OCI-LY1 (cell line): ENCODE measurements at regions not wholly inside any gene's neighbourhood (a gene's known extent, or its start where the extent isn't known, plus 50 kb on each side); places are given as distances from the start of the nearest gene placed in this dataset.

Source experiments
- H2AFZ ChIP-seq: fragments of 200-600 bp; sonication (generic), shearing (Covaris generic); 2 replicates; pipeline ENCODE4 v1.6.0; 2014; ENCODE audit warnings: antibody characterized with exemption, mild to moderate bottlenecking, low read length
- H3F3A ChIP-seq: fragments of 200-600 bp; sonication (generic), shearing (Covaris generic); 2 replicates; pipeline ENCODE4 v1.6.0; 2014; ENCODE audit warnings: mild to moderate bottlenecking, antibody characterized with exemption, low read length, moderate library complexity; ENCODE audit not compliant: insufficient read depth
- H3K27ac ChIP-seq: fragments of 200-600 bp; sonication (generic); 2 replicates; pipeline ENCODE4 v1.5.1; 2014; ENCODE audit warnings: low read length, mixed run types, mild to moderate bottlenecking, low read depth; ENCODE audit not compliant: poor library complexity, severe bottlenecking
- H3K27me3 ChIP-seq: fragments of 200-600 bp; sonication (generic); 2 replicates; pipeline ENCODE4 v1.6.0; 2014; ENCODE audit warnings: antibody characterized with exemption, mild to moderate bottlenecking, low read length, moderate library complexity; ENCODE audit not compliant: insufficient read depth
- H3K36me3 ChIP-seq: fragments of 200-600 bp; sonication (generic); 2 replicates; pipeline ENCODE4 v1.6.1; 2014; ENCODE audit warnings: mild to moderate bottlenecking, antibody characterized with exemption, low read length, moderate library complexity, mixed read lengths; ENCODE audit not compliant: insufficient read depth
- H3K4me1 ChIP-seq: fragments of 200-600 bp; sonication (generic); 2 replicates; pipeline ENCODE4 v1.5.1; 2014; ENCODE audit warnings: mild to moderate bottlenecking, low read length, moderate library complexity; ENCODE audit not compliant: insufficient read depth, severe bottlenecking
- H3K4me2 ChIP-seq: fragments of 200-600 bp; sonication (generic), shearing (Covaris generic); 2 replicates; pipeline ENCODE4 v1.6.1; 2014; ENCODE audit warnings: low read length
- H3K4me3 ChIP-seq: fragments of 200-600 bp; sonication (generic); 2 replicates; pipeline ENCODE4 v1.5.1; 2014; ENCODE audit warnings: low read length, low read depth, mild to moderate bottlenecking, mixed read lengths; ENCODE audit not compliant: poor library complexity, severe bottlenecking
- H3K79me2 ChIP-seq: fragments of 200-600 bp; shearing (Covaris generic); 2 replicates; pipeline ENCODE4 v1.6.1; 2016; ENCODE audit warnings: mixed run types, low read length, mixed read lengths; ENCODE audit not compliant: insufficient read depth
- H3K9ac ChIP-seq: fragments of 200-600 bp; sonication (generic), shearing (Covaris generic); 2 replicates; pipeline ENCODE4 v1.6.1; 2014; ENCODE audit warnings: mild to moderate bottlenecking, low read length, mixed read lengths
- H3K9me2 ChIP-seq: fragments of 200-600 bp; sonication (generic), shearing (Covaris generic); 2 replicates; pipeline ENCODE4 v1.6.1; 2014; ENCODE audit warnings: low read depth, mild to moderate bottlenecking, low read length, mixed read lengths
- H3K9me3 ChIP-seq: fragments of 200-600 bp; shearing (Covaris generic); 2 replicates; pipeline ENCODE4 v1.6.1; 2014; ENCODE audit warnings: low read length, mixed read lengths
- H4K20me1 ChIP-seq: fragments of 200-600 bp; sonication (generic), shearing (Covaris generic); 2 replicates; pipeline ENCODE4 v1.6.0; 2016; ENCODE audit warnings: mild to moderate bottlenecking, low read length; ENCODE audit not compliant: insufficient read depth
- CTCF ChIP-seq: fragments of 200-600 bp; sonication (generic), shearing (Covaris generic); IDR thresholded peaks from 2 replicates; pipeline ENCODE4 v1.5.1; 2017; ENCODE audit warnings: mild to moderate bottlenecking, antibody characterized with exemption, low read length, moderate library complexity, mixed read lengths
- EZH2 ChIP-seq: fragments of 200-600 bp; sonication (generic), shearing (Covaris generic); IDR thresholded peaks from 2 replicates; pipeline ENCODE4 v1.8.0; 2017; ENCODE audit warnings: borderline replicate concordance, mixed run types, mild to moderate bottlenecking, antibody characterized with exemption, low read length, moderate library complexity, mixed read lengths

GRCh38 chr18:70662588-70662987, 373.7 kb downstream of the SOCS6 start:
- H4K20me1 ChIP-seq, result no peaks in the 10 kb centered on the region
- peak overlapping the region; percentile 41; the same call in 1 of the 2 replicates for H3K4me2 ChIP-seq
- peaks cover 5% of the 10 kb centered on the region; the same call in 1 of the 2 replicates for H3K9me3 ChIP-seq
- no peaks in the 10 kb centered on the region for H3F3A ChIP-seq
- TF ChIP-seq CTCF (no peak), EZH2 (no peak)
- H3K4me3 ChIP-seq, result no peak overlapping the region
- H3K9me2 ChIP-seq, result no peaks in the 10 kb centered on the region
- peaks cover 5% of the 10 kb centered on the region for H3K36me3 ChIP-seq
- H3K4me1 ChIP-seq, result peaks cover 70% of the 10 kb centered on the region
- H3K27me3 ChIP-seq, result no peaks in the 10 kb centered on the region
- H3K27ac ChIP-seq, result peak overlapping the region; percentile 36
- H2AFZ ChIP-seq, result 0 out of 2 replicates have a peak overlapping the region, but pooled peaks have one; percentile 14
- H3K9ac ChIP-seq, result no peak overlapping the region; the same call in 1 of the 2 replicates
- no peaks in the 10 kb centered on the region for H3K79me2 ChIP-seq

GRCh38 chr18:70659036-70659925, 370.4 kb downstream of the SOCS6 start:
- H3K79me2 ChIP-seq, result no peaks in the 10 kb centered on the region
- H3K9me3 ChIP-seq, result no peaks in the 10 kb centered on the region
- H3K9me2 ChIP-seq, result no peaks in the 10 kb centered on the region
- H3K27ac ChIP-seq, result peak overlapping the region; percentile 58
- peak overlapping the region; percentile 26 for H3K4me3 ChIP-seq
- no peaks in the 10 kb centered on the region for H4K20me1 ChIP-seq
- H3F3A ChIP-seq, result no peaks in the 10 kb centered on the region
- peak overlapping the region; percentile 40; the same call in 1 of the 2 replicates for H3K9ac ChIP-seq
- peak overlapping the region; percentile 40 for H3K4me2 ChIP-seq
- no peaks in the 10 kb centered on the region for H3K36me3 ChIP-seq
- H3K4me1 ChIP-seq, result peaks cover 62% of the 10 kb centered on the region
- H3K27me3 ChIP-seq, result no peaks in the 10 kb centered on the region
- no peak overlapping the region for H2AFZ ChIP-seq
- TF ChIP-seq EZH2 (no peak), CTCF (no peak)

- no peak overlapping the region for H3K4me3 ChIP-seq
- H3K79me2 ChIP-seq, result no peaks in the 10 kb centered on the region
- no peaks in the 10 kb centered on the region for H3K27me3 ChIP-seq
- peaks cover 23% of the 10 kb centered on the region for H3K4me1 ChIP-seq
- no peaks in the 10 kb centered on the region for H3K36me3 ChIP-seq
- H3K9me3 ChIP-seq, result no peaks in the 10 kb centered on the region
- no peak for TF ChIP-seq CTCF
- TF ChIP-seq EZH2, result no peak
- no peaks in the 10 kb centered on the region for H3K9me2 ChIP-seq
- no peak overlapping the region for H3K4me2 ChIP-seq
- H2AFZ ChIP-seq, result no peak overlapping the region
- no peaks in the 10 kb centered on the region for H3F3A ChIP-seq
- H4K20me1 ChIP-seq, result no peaks in the 10 kb centered on the region
- no peak overlapping the region for H3K27ac ChIP-seq
- H3K9ac ChIP-seq, result no peak overlapping the region
Measured at GRCh38 chr18:70653671-70654070, 364.8 kb downstream of the SOCS6 start.
